ENCODE measurements at regions not wholly inside any gene's neighbourhood (a gene's known extent, or its start where the extent isn't known, plus 50 kb on each side); places are given as distances from the start of the nearest gene placed in this dataset.

- TF ChIP-seq USF2 (IDR thresholded peaks at IDR 0.05; ENCODE audit: low read length) (no peak), ATF2 (IDR thresholded peaks at IDR 0.05; ENCODE audit: low read length) (no peak), EP300 (IDR thresholded peaks at IDR 0.05; ENCODE audit: borderline replicate concordance in 1 of 2, low read depth in 2 of 2, low read length in 2 of 2) (no peak), TEAD4 (IDR thresholded peaks at IDR 0.05; ENCODE audit: low read depth, low read length) (no peak)
These were observed 90.7 kb upstream of the KCNK2 start for GRCh38 chr1:214991691-214992315.
